GM21381 (cell line): ENCODE measurements at regions not wholly inside any gene's neighbourhood (a gene's known extent, or its start where the extent isn't known, plus 50 kb on each side); places are given as distances from the start of the nearest gene placed in this dataset.
"Not testable (repeated sequence)": the region's sequence is repeated elsewhere in the genome, so short reads cannot be mapped to it uniquely, and the experiment has no call there.

Source experiments
- ATAC-seq: cut with Tn5 transposase; IDR thresholded peaks from one replicate; pipeline ENCODE4 v1.9.1; 2021; ENCODE audit warnings: mild to moderate bottlenecking, moderate library complexity; ENCODE audit not compliant: unreplicated experiment

GRCh38 chr6:158886346-158886977 lies 67.3 kb upstream of the EZR start:
- ATAC-seq = not testable (repeated sequence)

GRCh38 chr6:158881884-158882283 lies 62.7 kb upstream of the EZR start:
- not testable (repeated sequence) for ATAC-seq

GRCh38 chr6:158881276-158881675 lies 62.1 kb upstream of the EZR start:
- not testable (repeated sequence) for ATAC-seq

GRCh38 chr6:158879180-158879579 lies 60.0 kb upstream of the EZR start:
- ATAC-seq = no peak

- no peak for ATAC-seq
Measured at GRCh38 chr6:158877716-158878115, 58.5 kb upstream of the EZR start.

GRCh38 chr6:158876886-158877285 lies 57.7 kb upstream of the EZR start:
- ATAC-seq = no peak

GRCh38 chr6:158870649-158870957 lies 51.4 kb upstream of the EZR start:
- no peak for ATAC-seq

- peak; percentile 94 for ATAC-seq
Measured at GRCh38 chr6:158869826-158870648, 50.9 kb upstream of the EZR start.

- peak; percentile 24 for ATAC-seq
Measured at GRCh38 chr6:158868890-158869825, 50.0 kb upstream of the EZR start.
